ENCODE measurements at regions not wholly inside any gene's neighbourhood (a gene's known extent, or its start where the extent isn't known, plus 50 kb on each side); places are given as distances from the start of the nearest gene placed in this dataset.
"Not testable (repeated sequence)": the region's sequence is repeated elsewhere in the genome, so short reads cannot be mapped to it uniquely, and the experiment has no call there.

DNA sequence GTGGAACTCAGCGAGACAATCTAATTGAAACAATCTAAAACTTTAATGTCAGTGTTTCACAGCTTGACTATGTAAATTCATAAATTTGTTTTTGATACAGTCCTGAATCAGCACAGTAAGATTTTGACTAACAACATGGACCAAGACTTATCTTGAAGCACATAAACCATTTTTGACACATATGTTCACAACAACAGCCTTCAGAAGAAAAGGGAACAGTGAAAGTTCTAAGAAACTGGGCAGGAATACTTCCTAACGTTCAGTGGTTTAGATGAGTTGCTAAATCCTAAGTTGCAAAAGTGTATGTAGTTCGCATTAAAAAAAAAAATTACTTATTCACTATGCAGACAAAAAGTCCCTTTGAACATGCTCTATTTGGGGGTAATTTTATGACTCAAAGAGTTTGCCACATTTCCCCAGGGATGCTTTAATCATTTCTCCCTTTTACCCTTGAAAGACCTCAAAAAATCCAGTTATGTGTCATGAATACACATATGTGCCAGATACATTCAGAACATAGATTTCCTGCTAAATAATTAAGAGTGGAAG, 120.2 kb downstream of the MRPL39 start:
- DNase-seq, result no peak

GRCh38 chr21:25485914-25486313, 121.4 kb downstream of the MRPL39 start:
- no peak for DNase-seq

DNA sequence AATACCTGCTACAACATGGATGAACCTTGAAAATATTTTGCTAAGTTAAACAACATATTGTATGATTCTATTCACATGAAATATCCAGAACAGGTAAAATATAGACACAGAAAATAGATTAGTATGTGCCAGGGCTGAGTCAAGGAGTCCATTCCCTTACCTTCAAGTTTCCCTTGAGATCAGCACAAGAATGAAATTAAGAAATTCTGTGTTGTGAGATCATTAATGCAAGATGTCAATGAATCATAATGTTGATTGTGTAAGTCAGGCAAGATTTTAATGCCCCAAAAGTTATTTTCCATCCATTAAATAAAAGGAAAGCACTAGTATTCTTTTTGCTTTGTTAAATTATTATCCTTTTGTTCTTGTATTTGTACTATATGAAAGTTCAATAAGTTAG, 139.4 kb downstream of the MRPL39 start:
- DNase-seq, result no peak

DNA sequence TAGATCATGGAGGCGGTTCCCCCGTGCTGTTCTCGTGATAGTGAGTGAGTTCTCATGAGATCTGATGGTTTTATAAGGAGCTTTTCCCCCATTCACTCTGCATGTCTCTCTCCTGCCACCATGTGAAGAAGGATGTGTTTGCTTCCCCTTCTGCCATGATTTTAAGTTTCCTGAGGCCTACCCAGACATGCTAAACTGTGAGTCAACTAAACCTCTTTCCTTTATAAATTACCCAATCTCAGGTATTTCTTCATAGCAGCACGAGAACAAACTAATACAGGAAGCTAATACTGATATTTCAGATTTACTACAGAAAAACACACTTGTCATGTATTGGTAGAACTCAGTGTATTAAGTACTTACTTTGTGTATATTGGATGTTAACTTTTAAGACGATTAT, 140.2 kb downstream of the MRPL39 start:
- DNase-seq, result not testable (repeated sequence)

- DNase-seq, result no peak
These were observed 140.8 kb downstream of the MRPL39 start for GRCh38 chr21:25466470-25466869.

- DNase-seq, result no peak
These were observed 142.0 kb downstream of the MRPL39 start for GRCh38 chr21:25465263-25465662.

DNA sequence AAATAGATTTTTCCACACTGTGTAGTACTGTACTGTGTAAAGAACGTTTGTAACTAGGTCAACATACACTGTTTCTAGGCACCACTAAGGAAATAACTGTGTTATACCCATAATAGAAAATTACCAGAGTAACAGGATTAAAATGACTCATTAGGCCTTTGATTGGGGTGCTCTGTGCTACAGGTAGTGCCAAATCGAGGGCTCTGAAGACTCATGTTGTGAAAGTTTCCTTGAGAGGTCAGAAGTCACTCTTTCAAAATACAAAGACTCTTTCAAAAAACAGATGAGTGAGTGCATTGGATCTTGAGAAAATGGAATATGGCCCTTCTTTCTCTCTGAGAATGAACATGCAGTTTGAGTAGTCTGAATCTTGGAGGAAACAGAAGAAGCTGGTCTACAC, 143.0 kb downstream of the MRPL39 start:
- no peak for DNase-seq

DNA sequence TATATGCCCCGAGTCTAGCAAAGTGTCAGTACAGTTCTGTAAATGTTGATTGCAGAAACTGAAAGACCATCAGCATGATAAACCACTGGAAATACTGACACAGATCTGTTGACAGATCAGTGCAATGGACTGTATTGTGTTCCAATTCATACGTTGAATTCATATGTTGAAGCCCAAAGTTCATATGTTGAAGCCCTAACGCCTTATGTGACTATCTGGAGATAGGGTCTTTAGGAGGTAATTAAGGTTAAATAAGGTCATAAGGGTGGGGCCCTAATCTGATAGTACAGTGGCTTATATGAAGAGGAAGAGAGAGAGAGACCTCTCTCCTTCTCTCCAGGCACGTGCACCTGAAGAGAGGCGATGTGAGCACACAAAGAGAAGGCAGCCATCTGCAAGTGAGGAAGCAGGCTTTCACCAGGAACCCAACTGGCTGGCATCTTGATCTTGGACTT, 144.7 kb downstream of the MRPL39 start:
- DNase-seq, result no peak

GRCh38 chr21:25461725-25462124, 145.6 kb downstream of the MRPL39 start:
- DNase-seq, result no peak

- DNase-seq, result no peak
These were observed 147.3 kb downstream of the MRPL39 start for GRCh38 chr21:25459993-25460392.

DNA sequence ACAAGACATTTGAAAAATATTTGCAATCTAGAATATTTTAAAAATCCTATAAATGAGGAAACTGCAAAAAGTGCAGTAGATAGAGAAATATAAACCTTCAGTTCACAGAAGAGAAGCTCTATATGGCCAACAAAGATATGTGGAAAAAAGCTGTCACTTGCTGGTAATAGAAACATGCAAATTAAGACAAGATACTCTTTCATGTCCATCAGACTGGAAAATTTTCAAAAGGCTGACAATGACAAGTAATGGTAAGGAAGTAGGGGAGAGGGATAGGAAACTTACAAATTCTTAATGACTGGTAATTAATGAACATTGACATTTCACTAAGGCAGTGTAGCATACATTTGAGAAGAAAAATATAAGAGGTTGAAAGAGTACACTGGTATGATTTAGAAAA, 147.9 kb downstream of the MRPL39 start:
- no peak for DNase-seq

GRCh38 chr21:25458484-25458883, 148.8 kb downstream of the MRPL39 start:
- DNase-seq, result no peak

- no peak for DNase-seq
These were observed 149.3 kb downstream of the MRPL39 start for GRCh38 chr21:25457946-25458345.

- no peak for DNase-seq
These were observed 149.9 kb downstream of the MRPL39 start for GRCh38 chr21:25457411-25457810.

DNA sequence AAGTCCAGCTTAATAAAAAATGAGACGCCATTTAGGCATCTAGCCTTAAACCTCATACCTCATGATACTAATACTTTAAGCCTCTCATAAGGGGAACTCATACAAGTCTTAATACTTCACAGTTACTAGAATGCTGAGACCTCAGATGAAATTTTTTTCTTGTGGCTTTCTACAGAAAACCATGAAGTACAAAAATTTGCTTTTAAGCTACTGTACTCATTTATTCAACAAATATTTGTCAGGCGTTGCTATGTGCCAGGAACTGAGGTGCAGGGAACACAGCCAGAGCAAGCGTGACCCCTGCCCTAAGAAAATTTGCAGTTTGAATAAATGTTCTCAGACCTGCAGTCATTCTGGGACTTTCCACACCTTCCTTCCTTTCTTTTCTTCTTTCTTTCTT, 150.6 kb downstream of the MRPL39 start:
- DNase-seq, result no peak

DNA sequence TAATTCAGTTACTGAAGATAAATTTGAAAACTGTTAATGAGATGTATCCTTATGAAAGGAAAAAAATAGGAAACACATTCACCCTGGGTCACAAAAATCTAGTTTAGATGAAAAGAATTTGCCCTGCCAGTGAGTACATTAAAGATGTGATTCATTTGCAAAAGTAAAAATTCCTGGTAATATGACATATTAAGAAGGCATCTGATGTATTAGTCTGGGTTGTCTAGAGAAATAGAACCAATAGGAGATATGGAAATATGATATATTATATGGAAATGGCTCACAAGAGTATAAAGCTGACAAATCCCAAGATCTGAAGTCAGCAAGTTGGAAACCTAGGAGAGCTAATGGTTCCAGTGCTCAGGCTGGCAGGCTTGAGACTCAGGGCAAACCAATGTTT, 153.8 kb downstream of the MRPL39 start:
- DNase-seq, result no peak

- DNase-seq, result no peak
These were observed 157.3 kb downstream of the MRPL39 start for GRCh38 chr21:25449950-25450349.

DNA sequence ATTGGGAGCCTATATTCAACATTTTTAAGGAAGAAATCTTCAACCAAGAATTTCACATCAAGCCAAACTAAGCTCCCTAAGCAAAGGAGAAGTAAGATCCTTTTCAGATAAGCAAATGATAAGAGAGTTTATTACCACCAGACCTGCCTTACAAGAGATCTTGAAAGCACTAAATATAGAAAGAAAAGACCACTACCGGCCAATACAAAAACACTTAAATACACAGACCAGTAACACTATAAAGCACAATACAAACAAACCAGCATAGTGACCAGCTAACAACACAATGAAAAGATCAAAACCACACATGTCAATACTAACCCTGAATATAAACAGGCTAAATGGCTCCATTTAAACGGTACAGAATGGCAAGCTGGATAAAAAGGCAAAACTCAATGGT, 165.4 kb downstream of the MRPL39 start:
- no peak for DNase-seq

DNA sequence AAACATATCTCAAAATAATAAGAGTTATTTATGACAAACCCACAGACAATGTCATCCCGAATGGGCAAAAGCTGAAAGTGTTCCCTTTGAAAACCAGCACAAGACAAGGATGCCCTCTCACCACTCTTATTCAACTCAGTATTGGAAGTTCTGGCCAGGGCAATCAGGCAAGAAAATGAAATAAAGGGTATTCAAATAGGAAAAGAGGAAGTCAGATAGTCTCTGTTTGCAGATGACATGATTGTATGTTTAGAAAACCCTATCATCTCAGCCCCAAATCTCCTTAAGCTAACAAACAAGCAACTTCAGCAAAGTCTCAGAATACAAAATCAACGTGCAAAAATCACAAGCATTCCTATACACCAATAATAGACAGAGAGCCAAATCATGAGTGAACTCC, 169.8 kb downstream of the MRPL39 start:
- not testable (repeated sequence) for DNase-seq

- DNase-seq, result no peak
These were observed 178.7 kb downstream of the MRPL39 start for GRCh38 chr21:25428537-25428936.

- no peak for DNase-seq
These were observed 179.5 kb downstream of the MRPL39 start for GRCh38 chr21:25427828-25428227.

DNA sequence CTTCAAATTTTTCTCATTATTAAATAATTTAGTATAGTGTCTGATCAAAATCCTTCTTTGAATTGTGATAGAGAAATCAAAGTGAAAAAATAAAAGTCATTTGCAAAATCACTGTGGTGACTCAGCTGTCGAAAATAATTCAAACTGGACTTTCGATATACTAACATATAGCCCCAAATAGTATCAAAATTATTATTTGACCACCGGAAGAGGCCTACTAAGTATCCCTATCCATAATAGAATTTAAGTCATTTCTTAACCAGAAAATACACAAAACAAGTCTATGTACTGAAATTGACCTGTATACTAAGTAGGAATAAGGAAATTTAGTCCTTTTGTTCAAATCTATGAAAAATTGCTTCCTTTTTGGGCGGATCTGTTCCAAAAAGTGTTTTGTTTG, 180.7 kb downstream of the MRPL39 start:
- DNase-seq, result no peak

GRCh38 chr21:25425156-25425555, 182.1 kb downstream of the MRPL39 start:
- DNase-seq, result no peak

DNA sequence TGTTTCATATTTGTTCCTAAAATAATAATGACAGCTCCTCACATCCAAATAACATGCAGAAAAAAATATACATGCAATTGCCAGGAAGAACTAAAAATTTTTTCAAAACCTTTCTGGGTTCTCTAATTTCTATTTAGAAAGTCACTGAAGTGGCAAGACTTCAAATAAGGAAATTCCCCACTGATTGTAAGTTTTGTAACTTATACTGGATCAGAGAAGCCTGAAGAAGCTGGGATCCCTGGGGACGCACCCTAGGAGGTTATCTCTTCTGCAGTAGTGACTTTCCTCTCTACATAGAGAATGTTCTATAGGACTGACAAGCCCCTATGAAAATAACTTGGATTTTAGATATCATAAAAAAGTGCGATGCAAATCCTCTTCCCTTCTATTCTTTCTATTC, 182.6 kb downstream of the MRPL39 start:
- no peak for DNase-seq

- no peak for DNase-seq
These were observed 183.2 kb downstream of the MRPL39 start for GRCh38 chr21:25424048-25424447.

All from KG1 (cell line).